H1 (cell line): ENCODE measurements at regions not wholly inside any gene's neighbourhood (a gene's known extent, or its start where the extent isn't known, plus 50 kb on each side); places are given as distances from the start of the nearest gene placed in this dataset.

ENCODE experiments used
- FOSL1 ChIP-seq: IDR thresholded peaks from 2 replicates; pipeline ENCODE4 v1.6.1; 2011; ENCODE audit warnings: mild to moderate bottlenecking, low read depth, low read length, moderate library complexity; ENCODE audit not compliant: insufficient read depth
- TAF1 ChIP-seq: IDR thresholded peaks from 2 replicates; pipeline ENCODE4 v1.6.1; 2011; ENCODE audit warnings: mild to moderate bottlenecking, low read depth, low read length
- TF ChIP-seq, protein P1 (sequence below): IDR thresholded peaks from 2 replicates; pipeline ENCODE4 v1.6.1; 2012; ENCODE audit warnings: low read length, inconsistent platforms

DNA sequence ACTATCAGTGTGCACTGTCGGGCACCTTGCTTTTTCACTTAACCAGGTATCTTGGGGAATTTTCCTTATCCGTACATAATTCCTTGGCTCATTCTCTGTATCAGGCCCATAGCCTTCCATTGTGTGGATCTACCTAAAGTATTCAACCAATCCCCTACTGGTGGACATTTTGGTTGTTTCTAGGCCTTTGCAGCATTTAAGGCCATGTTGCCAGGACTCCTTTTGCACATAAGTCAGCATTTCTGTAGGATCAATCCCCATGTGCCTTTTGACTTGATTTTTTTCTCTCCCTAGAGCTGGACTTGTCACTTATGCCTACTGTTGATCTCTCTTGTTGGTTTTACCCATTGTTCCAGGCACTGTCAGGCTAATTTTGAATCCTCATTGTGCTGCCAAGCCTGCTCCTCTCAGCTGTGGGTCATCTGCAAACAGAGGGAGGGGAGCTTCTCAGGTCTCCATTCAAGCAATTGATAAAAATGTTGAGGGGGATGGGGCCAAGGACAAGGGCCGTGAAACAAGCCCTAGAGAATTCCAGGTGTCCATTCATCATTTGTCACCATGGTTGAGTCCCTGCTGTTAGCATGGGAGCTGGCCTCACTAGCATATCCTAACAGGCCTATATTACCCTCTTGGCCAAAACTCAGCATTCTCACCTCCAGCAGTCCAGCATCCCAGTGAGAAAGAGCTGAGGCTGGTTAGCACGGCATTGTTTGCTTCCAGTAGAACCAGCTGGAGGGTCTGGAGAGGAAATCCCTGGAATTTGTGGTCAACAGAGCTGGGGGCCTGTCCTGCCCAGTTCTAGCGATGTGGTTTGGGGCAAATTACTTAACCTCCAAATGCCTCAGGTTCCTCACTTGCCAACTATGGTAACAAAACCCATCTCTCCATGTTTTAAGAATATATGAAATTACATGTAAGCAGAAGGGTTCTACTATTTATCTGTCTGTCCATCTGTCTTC is 178.4 kb downstream of the MRPL14 start (continued):
- TF ChIP-seq, protein P1, sequence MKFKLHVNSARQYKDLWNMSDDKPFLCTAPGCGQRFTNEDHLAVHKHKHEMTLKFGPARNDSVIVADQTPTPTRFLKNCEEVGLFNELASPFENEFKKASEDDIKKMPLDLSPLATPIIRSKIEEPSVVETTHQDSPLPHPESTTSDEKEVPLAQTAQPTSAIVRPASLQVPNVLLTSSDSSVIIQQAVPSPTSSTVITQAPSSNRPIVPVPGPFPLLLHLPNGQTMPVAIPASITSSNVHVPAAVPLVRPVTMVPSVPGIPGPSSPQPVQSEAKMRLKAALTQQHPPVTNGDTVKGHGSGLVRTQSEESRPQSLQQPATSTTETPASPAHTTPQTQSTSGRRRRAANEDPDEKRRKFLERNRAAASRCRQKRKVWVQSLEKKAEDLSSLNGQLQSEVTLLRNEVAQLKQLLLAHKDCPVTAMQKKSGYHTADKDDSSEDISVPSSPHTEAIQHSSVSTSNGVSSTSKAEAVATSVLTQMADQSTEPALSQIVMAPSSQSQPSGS: no peak
- no peak for TF ChIP-seq TAF1
- no peak for TF ChIP-seq FOSL1
